Right atrium auricular region (tissue), 2 donors: ENCODE measurements at regions not wholly inside any gene's neighbourhood (a gene's known extent, or its start where the extent isn't known, plus 50 kb on each side); places are given as distances from the start of the nearest gene placed in this dataset.

Experiments used
- DNase-seq: peaks from one replicate; pipeline ENCODE4 v3.0.0-alpha.2; 2019; ENCODE audit warnings: low spot score
- H3K27ac ChIP-seq, 2 donors: fragments of 200-600 bp; sonication (generic); 1 replicate in 1 of 2; 2 replicates in 1 of 2; pipeline ENCODE4 v1.5.1; 2016 to 2019
- H3K27me3 ChIP-seq, 2 donors: fragments of 200-600 bp; sonication (generic); one replicate each; pipeline versions ENCODE4 v1.5.1 to v1.6.0; 2017 to 2019
- H3K36me3 ChIP-seq: fragments of 200-600 bp; sonication (generic); one replicate; pipeline ENCODE4 v1.5.1; 2016
- H3K4me1 ChIP-seq, 2 donors: fragments of 200-600 bp; sonication (generic); one replicate each; pipeline versions ENCODE4 v1.5.1 to v1.6.0; 2017 to 2019
- H3K4me3 ChIP-seq, 2 donors: fragments of 200-600 bp; sonication (generic); 1 replicate in 1 of 2; 2 replicates in 1 of 2; pipeline ENCODE4 v1.5.1; 2017 to 2019; ENCODE audit warnings: mild to moderate bottlenecking in 1 of 2, moderate library complexity in 1 of 2
- H3K9me3 ChIP-seq, 2 donors: fragments of 200-600 bp; sonication (generic); one replicate each; pipeline ENCODE4 v1.5.1; 2019
- CTCF ChIP-seq, 2 donors: fragments of 200-600 bp; sonication (generic); IDR thresholded peaks; one replicate each; pipeline ENCODE4 v1.5.1; 2019; ENCODE audit warnings: antibody characterized with exemption in 2 of 2

DNA sequence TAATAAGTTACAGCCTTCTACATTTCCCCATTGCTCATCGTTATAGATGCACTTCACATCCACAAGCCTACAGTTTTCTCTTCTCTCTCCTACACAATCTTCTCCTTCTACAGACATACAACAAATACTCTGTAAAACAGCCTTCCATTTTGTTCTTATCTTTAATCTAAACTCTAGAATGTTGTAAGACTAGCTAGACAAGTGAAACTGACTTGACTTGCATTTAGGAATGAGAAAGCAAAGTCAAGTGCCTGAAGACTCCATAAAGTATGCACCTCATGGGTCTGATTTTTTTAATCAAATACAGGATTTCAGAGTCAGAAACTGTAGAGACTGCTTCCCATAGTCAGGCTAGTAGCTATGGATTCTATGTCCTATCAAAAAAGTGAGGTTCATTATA, 190.3 kb downstream of the KLHL28 start:
- Histone ChIP-seq H3K4me3 (no peak overlapping the region), H3K9me3 (no peaks in the 10 kb centered on the region), H3K27me3 (no peaks in the 10 kb centered on the region), H3K4me1 (no peaks in the 10 kb centered on the region), H3K27ac (no peak overlapping the region), H3K36me3 (no peaks in the 10 kb centered on the region)
- no peak for DNase-seq
- no peak for TF ChIP-seq CTCF (IDR thresholded peaks at IDR 0.05)

- Histone ChIP-seq H3K4me3 (no peak overlapping the region), H3K9me3 (no peaks in the 10 kb centered on the region), H3K36me3 (no peaks in the 10 kb centered on the region), H3K27ac (no peak overlapping the region), H3K4me1 (no peaks in the 10 kb centered on the region), H3K27me3 (no peaks in the 10 kb centered on the region)
- no peak for DNase-seq
- TF ChIP-seq CTCF (IDR thresholded peaks at IDR 0.05): no peak
Observed at GRCh38 chr14:44770201-44770600, 191.5 kb downstream of the KLHL28 start.

GRCh38 chr14:44768935-44769334, 192.8 kb downstream of the KLHL28 start:
- no peaks in the 10 kb centered on the region for H3K36me3 ChIP-seq
- no peak for TF ChIP-seq CTCF (IDR thresholded peaks at IDR 0.05)
- H3K27ac ChIP-seq: no peak overlapping the region
- no peak overlapping the region for H3K4me3 ChIP-seq
- no peaks in the 10 kb centered on the region for H3K27me3 ChIP-seq
- no peak for DNase-seq
- H3K4me1 ChIP-seq: no peaks in the 10 kb centered on the region
- no peaks in the 10 kb centered on the region for H3K9me3 ChIP-seq

GRCh38 chr14:44767646-44768173, 194.0 kb downstream of the KLHL28 start:
- H3K27me3 ChIP-seq: no peaks in the 10 kb centered on the region
- H3K4me1 ChIP-seq: no peaks in the 10 kb centered on the region
- H3K36me3 ChIP-seq: no peaks in the 10 kb centered on the region
- H3K4me3 ChIP-seq: no peak overlapping the region
- H3K9me3 ChIP-seq: no peaks in the 10 kb centered on the region
- TF ChIP-seq CTCF (IDR thresholded peaks at IDR 0.05): no peak
- DNase-seq: no peak
- no peak overlapping the region for H3K27ac ChIP-seq

DNA sequence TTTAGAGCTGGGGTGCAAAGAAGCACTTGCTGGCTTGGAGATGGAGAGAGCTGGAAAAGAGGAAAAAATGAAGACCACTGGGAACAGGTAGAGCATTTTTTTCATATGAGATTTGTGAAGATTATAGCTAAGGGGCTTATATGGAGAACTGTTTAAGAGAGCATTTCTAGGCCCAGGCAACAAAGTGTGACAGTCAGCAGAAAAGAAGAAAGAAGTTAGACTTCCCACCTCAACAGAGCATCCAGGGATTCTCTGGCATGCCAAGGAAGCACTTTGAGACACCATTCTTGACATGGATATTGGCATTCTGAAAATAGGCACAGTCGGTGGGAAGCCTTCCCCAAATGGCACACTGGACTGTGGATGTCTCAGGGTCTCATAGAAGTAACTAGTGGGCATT, 195.5 kb downstream of the KLHL28 start:
- H3K9me3 ChIP-seq: no peaks in the 10 kb centered on the region
- H3K4me1 ChIP-seq: no peaks in the 10 kb centered on the region
- TF ChIP-seq CTCF (IDR thresholded peaks at IDR 0.05): no peak
- H3K27ac ChIP-seq: no peak overlapping the region
- DNase-seq: no peak
- H3K4me3 ChIP-seq: no peak overlapping the region
- no peaks in the 10 kb centered on the region for H3K36me3 ChIP-seq
- H3K27me3 ChIP-seq: no peaks in the 10 kb centered on the region

GRCh38 chr14:44763356-44763755, 198.4 kb downstream of the KLHL28 start:
- H3K4me1 ChIP-seq: no peaks in the 10 kb centered on the region
- no peaks in the 10 kb centered on the region for H3K9me3 ChIP-seq
- H3K27ac ChIP-seq: no peak overlapping the region
- no peaks in the 10 kb centered on the region for H3K27me3 ChIP-seq
- H3K36me3 ChIP-seq: no peaks in the 10 kb centered on the region
- DNase-seq: no peak
- no peak overlapping the region for H3K4me3 ChIP-seq
- TF ChIP-seq CTCF (IDR thresholded peaks at IDR 0.05): no peak
